Mucosa of descending colon (tissue), 3 donors: ENCODE measurements at regions not wholly inside any gene's neighbourhood (a gene's known extent, or its start where the extent isn't known, plus 50 kb on each side); places are given as distances from the start of the nearest gene placed in this dataset.

Experiments
- ATAC-seq: fragments of 200-7000 bp; cut with Tn5 transposase; one replicate; pipeline ENCODE4 v1.9.1; 2020; ENCODE audit warnings: mild to moderate bottlenecking, moderate library complexity
- DNase-seq, 3 donors: peaks; one replicate each; pipeline ENCODE4 v3.0.0-alpha.2; 2020
- H3K36me3 ChIP-seq: fragments of 200-600 bp; one replicate; pipeline ENCODE4 v1.8.0; 2021; ENCODE audit warnings: low read depth, mild to moderate bottlenecking
- H3K4me1 ChIP-seq: fragments of 200-600 bp; one replicate; pipeline ENCODE4 v1.8.0; 2021; ENCODE audit warnings: low read depth, mild to moderate bottlenecking
- H3K4me3 ChIP-seq: fragments of 200-600 bp; one replicate; pipeline ENCODE4 v1.8.0; 2021; ENCODE audit warnings: mild to moderate bottlenecking
- H3K9me3 ChIP-seq: fragments of 200-600 bp; one replicate; pipeline ENCODE4 v1.8.0; 2021; ENCODE audit warnings: mild to moderate bottlenecking
- CTCF ChIP-seq: fragments of 200-600 bp; IDR thresholded peaks from one replicate; pipeline ENCODE4 v1.8.0; 2022; ENCODE audit warnings: antibody characterized with exemption, mild to moderate bottlenecking
- intact Hi-C, 2 donors: fragments of 100-400 bp; cut with DNase I in 1 of 2; cut with micrococcal nuclease in 1 of 2; formaldehyde crosslinking; loops; one replicate each; pipeline versions ENCODE4 v1.11.0 to v1.11.1; 2022; cut with DNase I, micrococcal nuclease
- donor health status: DM: no; HTN: no; CAD: no; lungs with moderate emphysema.
- donor health status: DM: no; HTN: no; CAD: no.
- donor health status: DM: no; HTN: yes; CAD: no.

- no peak overlapping the region for H3K4me3 ChIP-seq
- ATAC-seq (no peak), DNase-seq (no peak)
- no peaks in the 10 kb centered on the region for H3K36me3 ChIP-seq
- no peak for TF ChIP-seq CTCF
- H3K4me1 ChIP-seq: no peaks in the 10 kb centered on the region
- intact Hi-C loops: loop anchor here in 1 of 2 donors (5.0 kb wide), 1 partner anchor 48 kb away; no protein-coding TSS in a partner anchor
- no peaks in the 10 kb centered on the region for H3K9me3 ChIP-seq
Observed at GRCh38 chr15:36330598-36330997, 248.8 kb upstream of the CDIN1 start.

- Histone ChIP-seq H3K9me3 (no peaks in the 10 kb centered on the region), H3K4me3 (no peak overlapping the region), H3K4me1 (no peaks in the 10 kb centered on the region), H3K36me3 (no peaks in the 10 kb centered on the region)
- no peak for DNase-seq
- no peak for ATAC-seq
- intact Hi-C loops: loop anchor here in 1 of 2 donors (5.0 kb wide), 1 partner anchor 49 kb away; no protein-coding TSS in a partner anchor
- TF ChIP-seq CTCF: no peak
Observed at GRCh38 chr15:36331531-36332275, 247.7 kb upstream of the CDIN1 start.

- ATAC-seq (no peak), DNase-seq (no peak)
- Histone ChIP-seq H3K9me3 (no peaks in the 10 kb centered on the region), H3K36me3 (no peaks in the 10 kb centered on the region), H3K4me3 (no peak overlapping the region), H3K4me1 (no peaks in the 10 kb centered on the region)
- intact Hi-C loops: loop anchor here in 1 of 2 donors (5.0 kb wide), 1 partner anchor 50 kb away; no protein-coding TSS in a partner anchor
- no peak for TF ChIP-seq CTCF
Observed at GRCh38 chr15:36332301-36332700, 247.1 kb upstream of the CDIN1 start.

- Histone ChIP-seq H3K9me3 (no peaks in the 10 kb centered on the region), H3K4me1 (no peaks in the 10 kb centered on the region), H3K36me3 (no peaks in the 10 kb centered on the region), H3K4me3 (no peak overlapping the region)
- no peak for ATAC-seq
- no peak for DNase-seq
- intact Hi-C loops: loop anchor here in 1 of 2 donors (5.0 kb wide), 1 partner anchor 51 kb away; no protein-coding TSS in a partner anchor
- TF ChIP-seq CTCF: no peak
Observed at GRCh38 chr15:36332896-36333295, 246.5 kb upstream of the CDIN1 start.

- TF ChIP-seq CTCF: no peak
- H3K4me3 ChIP-seq: no peak overlapping the region
- no peaks in the 10 kb centered on the region for H3K4me1 ChIP-seq
- no peak for ATAC-seq
- no peaks in the 10 kb centered on the region for H3K9me3 ChIP-seq
- no peaks in the 10 kb centered on the region for H3K36me3 ChIP-seq
- DNase-seq: no peak
- intact Hi-C loops: loop anchor here in 1 of 2 donors (5.0 kb wide), 1 partner anchor 52 kb away; no protein-coding TSS in a partner anchor
Observed at GRCh38 chr15:36334059-36334458, 245.4 kb upstream of the CDIN1 start.
